ENCODE measurements at regions not wholly inside any gene's neighbourhood (a gene's known extent, or its start where the extent isn't known, plus 50 kb on each side); places are given as distances from the start of the nearest gene placed in this dataset.
"Not testable (repeated sequence)": the region's sequence is repeated elsewhere in the genome, so short reads cannot be mapped to it uniquely, and the experiment has no call there.

DNA sequence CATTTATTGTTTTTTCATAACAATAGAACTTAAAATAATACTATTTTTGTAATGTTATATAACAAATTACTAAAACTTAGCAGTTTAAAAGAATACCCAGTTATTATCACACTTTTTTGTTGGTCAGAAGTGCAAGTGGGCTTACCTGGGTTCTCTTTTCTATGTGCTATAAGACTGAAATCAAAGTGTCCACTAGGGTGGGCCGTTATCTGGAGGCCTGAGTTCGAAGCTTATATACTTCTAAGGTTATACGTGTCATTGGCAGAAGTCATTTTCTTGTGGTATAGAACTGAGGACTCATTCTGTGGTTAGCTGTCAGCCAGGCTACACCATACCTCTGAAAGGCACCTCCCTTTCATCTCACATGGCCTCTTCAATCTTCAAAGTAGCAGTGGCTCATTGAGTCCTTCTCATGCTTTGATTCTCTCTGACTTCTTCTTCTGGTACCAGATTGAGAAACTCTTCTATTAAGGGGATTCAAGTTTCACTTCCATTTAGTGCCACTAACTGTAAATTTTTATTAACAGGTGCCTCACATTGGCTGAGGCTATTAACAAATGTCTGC lies 414.3 kb downstream of the AMY1C start:
- no peak for DNase-seq (ENCODE audit: low read depth)

DNA sequence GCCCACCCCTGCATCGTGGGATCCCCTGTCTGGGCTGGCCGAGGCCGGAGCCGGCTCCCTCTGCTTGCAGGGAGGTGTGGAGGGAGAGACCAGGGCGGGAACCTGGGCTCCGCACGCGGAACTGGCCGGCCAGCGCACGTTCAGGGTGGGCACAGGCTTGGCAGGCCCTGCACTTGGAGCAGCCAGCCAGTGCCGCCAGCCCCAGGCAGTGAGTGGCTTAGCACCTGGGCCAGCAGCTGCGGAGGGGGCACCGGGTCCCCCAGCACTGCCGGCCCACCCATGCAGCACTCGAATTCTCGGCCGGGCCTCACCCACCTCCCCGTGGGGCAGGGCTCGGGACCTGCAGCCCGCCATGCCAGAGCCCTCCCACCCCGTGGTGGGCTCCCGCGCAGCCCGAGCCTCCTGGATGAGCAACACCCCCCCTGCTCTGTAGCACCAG lies 422.6 kb downstream of the AMY1C start:
- no peak for DNase-seq (ENCODE audit: low read depth)

DNA sequence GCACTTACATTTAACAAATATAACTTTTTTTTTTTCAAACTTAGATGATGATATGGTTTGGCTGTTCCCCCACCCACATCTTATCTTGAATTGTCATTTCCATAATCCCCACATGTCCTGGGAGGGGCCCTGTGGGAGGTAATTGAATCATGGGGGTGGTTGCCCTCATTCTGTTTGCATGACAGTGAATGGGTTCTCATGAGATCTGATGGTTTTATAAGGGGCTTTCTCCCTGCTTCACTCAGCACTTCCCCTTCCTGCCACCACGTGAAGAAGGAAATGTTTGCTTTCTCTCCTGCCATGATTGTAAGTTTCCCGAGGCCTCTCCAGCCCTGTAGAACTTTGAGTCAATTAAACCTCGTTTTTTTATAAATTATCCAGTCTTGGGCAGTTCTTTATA lies 432.6 kb downstream of the AMY1C start:
- DNase-seq (ENCODE audit: low read depth) = no peak

DNA sequence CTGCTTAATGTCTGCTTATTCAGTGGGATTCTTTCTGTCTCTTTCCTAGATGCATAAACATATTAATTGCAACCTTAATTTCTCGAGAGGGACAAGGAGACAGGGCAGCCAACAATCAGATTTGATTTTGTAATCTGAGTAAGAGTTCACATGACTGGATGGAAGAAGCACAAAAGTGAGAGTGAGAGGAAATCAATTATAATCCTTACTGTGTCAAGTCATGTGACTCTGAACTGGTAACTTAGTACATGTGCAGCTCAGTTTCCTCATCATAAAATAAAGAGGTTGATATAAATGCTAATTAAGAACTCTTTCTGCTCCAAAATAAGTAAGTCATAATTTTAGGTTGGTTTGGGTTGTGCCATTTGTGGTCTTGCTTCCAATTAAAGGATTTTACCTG lies 439.5 kb downstream of the AMY1C start:
- no peak for DNase-seq (ENCODE audit: low read depth)

DNA sequence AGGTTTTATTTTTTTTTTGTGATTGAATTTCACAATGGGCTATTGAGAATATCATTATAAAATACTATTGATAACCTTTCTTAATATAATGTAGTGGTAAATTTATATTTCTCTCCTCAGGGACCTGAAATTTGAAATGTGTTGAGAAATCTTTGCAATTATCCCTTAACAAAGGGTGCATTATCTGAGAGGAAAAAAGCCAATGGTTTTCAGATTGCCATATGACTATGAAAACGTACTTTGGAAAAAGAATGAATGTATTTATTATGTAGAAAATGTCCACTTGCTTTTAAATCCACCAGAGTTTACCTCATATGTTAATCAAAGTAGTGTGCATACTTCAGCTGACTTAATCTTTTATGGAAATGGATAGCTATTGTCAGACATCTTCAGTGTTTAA lies 441.1 kb downstream of the AMY1C start:
- DNase-seq (ENCODE audit: low read depth) = no peak

DNA sequence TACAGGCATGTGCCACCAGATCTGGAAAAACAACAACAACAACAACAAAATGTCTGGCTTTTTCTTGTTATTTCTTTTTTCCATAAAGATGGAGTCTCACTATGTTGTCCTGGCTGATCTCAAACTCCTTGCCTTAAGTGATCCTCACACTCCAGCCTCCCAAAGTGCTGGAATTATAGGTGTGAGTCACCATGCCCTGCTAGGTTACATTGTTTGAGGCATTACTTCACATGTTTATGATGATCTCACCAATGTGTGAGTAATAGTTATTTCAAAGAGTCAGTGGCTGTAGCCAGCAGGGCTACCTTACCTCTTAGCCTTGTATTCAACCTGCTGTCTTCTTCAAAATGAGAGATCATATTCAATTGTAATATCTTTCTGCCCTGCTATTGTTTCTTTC lies 445.7 kb downstream of the AMY1C start:
- peak; percentile 7 for DNase-seq (ENCODE audit: low read depth)

DNA sequence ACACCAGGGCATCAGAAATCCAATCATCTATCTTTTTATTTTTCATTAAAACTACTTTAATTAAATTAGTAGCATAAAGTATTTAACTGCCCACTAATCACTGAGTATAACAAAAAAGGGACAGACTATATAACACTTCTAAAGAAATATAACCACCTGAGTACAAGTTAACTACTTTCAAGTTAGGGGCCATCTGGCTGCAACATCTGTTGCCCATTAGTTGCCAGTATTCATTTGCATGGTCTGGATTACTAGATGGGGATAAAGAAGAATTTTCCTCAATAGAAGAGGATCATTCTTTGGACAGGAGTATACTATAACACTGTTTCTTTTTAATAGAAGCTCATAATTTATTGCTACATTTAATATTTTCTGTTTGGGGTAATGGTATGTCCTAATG lies 446.4 kb downstream of the AMY1C start:
- DNase-seq (ENCODE audit: low read depth) = no peak

DNA sequence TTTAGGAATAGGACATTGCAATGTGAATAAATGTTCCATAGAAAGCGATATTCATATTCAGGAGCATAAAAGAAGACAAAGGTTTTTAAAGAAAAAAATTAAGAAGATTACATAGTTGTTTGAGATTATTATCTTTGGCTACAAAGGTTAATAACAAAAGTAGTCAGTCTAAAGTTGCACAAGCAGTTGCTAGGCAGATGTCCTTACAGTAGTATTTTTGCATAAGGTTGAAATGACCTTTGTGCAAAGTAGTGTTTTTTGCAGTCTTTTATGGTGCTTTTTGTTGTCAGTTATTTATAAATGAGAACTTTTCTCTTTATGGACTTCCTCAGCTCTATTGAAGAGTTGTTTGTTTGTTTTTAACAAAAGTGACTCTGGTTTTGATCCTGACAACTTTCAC lies 447.8 kb downstream of the AMY1C start:
- DNase-seq (ENCODE audit: low read depth) = no peak

DNA sequence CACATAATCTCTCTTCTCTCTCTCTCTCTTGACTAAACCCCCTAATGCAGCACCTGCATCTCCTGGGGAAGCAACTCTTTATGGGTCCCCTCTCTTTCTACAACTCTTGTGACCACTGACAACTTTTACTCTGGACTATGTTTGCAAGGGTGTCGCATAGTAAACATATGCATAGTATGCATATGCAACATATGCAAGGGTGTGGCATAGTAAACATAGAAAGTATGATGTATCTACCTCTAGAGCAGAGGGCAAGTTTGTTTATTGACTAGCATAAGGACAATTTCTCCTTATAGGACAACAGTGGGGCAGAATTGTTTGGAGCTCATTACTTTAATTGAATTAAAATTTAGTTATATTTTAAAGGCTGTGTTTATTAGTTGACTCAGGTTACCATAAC lies 462.5 kb downstream of the AMY1C start:
- no peak for DNase-seq (ENCODE audit: low read depth)

DNA sequence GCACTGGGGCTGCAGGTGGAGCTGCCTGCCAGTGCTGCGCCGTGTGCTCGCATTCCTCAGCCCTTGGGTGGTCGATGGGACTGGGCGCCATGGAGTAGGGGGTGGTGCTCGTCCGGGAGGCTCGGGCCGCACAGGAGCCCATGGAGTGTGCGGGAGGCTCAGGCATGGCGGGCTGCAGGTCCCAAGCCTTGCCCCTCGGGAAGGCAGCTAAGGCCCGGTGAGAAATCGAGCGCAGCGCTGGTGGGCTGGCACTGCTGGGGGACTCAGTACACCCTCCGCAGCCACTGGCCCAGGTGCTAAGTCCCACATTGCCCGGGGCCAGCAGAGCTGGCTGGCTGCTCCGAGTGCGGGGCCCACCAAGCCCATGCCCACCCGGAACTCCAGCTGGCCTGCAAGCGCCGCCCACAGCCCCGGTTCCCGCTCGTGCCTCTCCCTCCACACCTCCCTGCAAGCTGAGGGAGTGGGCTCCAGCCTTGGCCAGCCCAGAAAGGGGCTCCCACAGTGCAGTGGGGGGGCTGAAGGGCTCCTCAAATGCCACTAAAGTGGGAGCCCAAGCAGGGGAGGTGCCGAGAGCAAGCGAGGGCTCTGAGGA lies 467.8 kb downstream of the AMY1C start:
- not testable (repeated sequence) for DNase-seq (ENCODE audit: low read depth)

DNA sequence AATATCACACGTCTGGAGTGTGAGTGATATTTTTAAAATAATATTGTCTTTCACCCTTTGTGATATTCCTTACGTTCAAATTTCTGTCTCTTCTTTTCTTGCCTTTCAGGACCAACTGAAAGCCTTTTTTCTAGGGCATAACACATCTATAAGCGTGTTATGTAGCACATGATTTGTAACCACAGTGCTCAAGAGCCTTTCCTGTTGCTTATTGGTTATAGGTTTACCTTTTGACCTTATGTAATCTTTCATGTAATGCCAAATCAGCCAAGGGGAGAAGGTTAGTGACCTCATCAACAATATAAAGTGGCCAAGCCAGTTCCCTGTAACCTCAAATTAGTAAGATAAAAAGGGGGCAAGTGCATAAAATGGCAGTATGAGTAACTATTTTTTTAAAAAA lies 480.2 kb downstream of the AMY1C start:
- DNase-seq (ENCODE audit: low read depth) = no peak

DNA sequence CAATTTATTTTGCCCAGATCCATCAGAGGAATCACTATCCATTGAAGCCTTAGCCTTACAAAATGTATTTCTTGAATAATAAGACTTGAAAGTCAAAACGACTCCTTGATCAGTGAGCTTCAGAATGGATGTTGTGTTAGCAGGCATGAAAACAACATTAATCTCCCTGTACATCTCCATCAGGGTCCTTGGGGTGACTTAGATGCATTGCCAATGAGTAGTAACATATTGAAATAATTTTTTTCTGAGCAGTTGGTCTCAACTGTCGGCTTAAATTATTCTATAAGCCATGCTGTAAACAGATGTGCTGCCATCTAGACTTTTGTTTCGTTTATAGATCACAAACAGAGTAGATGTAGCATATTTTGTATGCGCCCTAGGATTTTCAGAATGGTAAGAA lies 482.0 kb downstream of the AMY1C start:
- DNase-seq (ENCODE audit: low read depth) = no peak

DNA sequence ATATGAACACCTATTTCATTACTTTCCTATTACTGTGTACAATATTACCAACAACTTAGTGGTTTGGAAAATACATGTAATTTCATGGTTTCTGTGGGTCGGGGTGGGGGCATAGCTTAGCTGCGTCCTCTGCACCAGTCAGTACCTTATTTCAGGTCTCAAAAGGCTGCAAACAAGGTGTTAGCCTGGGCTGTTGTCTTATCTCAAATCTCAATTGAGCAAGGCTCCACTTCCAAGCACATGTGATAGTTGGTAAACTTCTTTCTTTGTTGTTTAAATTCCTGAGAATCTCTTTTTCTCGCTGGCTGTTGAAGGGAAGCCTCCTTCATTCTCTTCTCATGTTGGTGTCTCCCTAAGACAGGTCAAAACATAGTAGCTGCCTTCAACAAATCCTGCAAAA lies 485.4 kb downstream of the AMY1C start:
- DNase-seq (ENCODE audit: low read depth) = no peak

DNA sequence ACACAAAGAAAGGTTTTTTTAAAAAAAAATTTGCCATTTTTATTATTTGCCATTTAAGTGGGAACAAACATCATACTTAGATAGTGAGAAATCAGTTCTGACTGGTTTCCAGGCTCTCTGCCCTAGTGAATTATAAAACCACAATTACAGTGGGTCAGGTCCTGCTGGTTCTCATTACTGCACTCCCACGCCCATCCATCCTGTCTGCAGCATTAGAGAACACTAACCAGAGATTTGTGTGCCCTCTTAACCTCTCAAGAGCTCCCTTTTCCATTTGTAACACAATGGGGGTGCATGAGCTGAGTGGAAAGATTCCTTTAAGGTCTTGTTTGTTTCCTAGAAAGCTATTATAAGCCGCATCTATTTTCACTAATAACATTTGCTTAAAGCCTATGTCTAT lies 489.3 kb downstream of the AMY1C start:
- DNase-seq (ENCODE audit: low read depth) = no peak

DNA sequence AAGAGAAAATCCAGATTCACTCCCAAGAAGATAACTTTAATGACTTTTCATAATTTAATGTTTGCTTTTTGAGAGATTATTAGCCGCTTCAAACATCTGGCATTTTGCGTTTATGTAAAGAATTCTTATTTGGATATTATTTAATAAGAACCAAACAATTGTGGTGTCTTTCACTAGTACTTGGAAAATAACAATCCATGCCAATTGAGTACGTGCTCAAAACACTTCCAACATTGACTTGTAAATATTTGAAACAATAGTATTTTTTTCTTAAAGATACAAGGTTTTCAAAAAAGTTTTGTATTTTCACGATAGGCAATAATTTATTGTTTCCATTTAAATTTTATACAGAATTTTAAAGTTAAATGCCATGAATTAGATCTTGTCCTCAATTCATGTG lies 498.7 kb downstream of the AMY1C start:
- DNase-seq (ENCODE audit: low read depth) = no peak

DNA sequence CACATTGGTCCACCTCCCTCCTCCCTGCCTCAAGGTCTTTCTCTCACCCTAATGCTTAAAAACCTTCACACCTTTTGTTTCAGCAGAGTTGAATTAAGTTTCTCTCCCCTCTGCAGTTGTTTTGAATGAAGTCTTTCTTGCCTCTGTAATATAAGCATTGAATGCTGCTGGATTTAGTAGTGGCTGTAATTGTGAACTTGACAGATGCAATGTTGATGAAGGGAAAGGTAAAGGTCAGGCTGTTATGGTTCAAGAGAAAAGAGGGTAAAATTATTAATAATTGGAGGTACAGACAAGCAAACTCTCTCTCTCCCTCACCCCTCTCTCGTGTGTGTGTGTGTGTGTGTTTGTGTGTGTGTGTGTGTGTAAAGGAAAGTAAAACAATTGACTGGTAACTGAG lies 509.8 kb downstream of the AMY1C start:
- DNase-seq (ENCODE audit: low read depth) = no peak

DNA sequence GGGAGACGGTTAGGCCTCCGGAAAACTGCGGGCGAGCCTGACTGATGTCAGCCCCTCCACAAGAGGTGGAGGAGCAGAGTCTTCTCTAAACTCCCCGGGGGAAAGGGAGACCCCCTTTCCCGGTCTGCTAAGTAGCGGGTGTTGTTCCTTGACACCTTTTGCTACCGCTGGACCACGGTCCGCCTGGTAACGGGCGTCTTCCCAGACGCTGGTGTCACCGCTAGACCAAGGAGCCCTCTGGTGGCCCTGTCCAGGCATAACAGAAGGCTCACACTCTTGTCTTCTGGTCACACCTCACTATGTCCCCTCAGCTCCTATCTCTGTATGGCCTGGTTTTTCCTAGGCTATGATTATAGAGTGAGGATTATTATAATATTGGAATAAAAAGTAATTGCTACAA lies 513.4 kb downstream of the AMY1C start:
- DNase-seq (ENCODE audit: low read depth) = not testable (repeated sequence)

DNA sequence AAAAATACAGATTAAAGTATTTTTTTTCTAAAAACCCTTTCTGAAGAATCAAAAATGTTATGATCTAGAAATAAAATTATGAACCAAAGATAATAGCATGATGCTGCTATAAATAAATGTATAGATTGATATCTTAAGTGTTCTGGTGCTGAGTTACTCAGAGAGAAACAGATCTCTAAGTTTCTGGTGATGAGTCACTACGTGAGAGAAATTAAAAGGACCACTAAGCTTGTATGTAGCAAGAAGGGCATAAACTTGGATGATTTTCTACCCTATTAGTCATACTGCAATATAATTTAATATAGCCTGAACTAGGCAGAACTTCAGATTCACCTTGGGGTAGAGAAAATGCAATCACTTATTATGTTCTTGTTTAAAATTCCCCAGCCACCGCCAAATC lies 514.8 kb downstream of the AMY1C start:
- no peak for DNase-seq (ENCODE audit: low read depth)

DNA sequence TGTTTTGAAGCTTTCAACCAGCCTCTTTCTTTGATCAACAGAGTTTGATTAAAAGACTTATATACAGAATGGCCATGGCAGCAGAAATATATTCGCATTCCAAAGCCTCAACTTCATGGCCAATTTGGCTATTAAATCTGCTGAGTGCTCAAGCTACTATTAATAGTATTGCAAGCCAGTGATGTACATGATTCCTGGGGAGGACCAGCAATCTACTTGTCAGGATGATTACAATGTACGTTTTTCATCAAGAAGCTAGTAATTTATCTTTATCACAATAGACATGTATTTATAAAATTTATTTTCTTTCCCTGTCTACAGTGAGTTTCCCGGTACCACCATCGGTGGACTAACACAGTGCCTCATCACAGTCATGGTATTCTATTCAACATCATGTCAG lies 515.5 kb downstream of the AMY1C start:
- DNase-seq (ENCODE audit: low read depth) = no peak

DNA sequence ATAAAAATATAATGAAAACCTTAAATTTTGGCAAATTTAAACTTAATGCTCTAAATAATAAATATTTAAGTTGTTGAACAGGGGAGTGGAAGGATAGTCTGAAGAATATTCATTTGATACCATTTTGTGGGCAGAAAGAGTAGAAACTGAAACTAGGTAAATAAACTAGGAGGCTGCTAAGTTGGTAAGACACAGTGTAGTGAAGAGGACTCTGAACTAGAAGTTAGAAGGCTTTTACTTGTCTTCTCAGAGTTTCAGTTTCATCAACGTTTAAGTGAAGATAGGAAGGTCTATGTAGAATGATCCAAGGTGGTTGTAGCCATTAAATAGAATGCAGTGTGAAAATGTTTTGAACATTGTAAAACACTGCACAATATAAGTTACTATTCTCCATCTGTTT lies 516.9 kb downstream of the AMY1C start:
- DNase-seq (ENCODE audit: low read depth) = no peak

DNA sequence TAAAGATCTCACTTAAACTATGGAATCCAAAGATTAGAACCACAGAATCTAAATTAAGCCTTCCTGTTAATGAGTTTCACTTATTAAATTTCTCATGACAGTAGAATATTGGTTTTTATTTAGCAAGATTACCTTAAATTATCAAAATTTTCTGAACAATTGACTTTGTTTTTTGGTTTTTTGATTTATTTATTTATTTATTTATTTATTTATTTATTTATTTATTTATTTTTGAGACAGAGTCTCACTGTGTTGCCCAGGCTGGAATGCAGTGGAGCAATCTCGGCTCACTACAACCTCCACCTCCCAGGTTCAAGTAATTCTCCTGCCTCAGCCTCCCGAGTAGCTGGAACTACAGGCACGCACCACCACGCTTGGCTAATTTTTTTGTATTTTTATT lies 538.6 kb downstream of the AMY1C start:
- not testable (repeated sequence) for DNase-seq (ENCODE audit: low read depth)

DNA sequence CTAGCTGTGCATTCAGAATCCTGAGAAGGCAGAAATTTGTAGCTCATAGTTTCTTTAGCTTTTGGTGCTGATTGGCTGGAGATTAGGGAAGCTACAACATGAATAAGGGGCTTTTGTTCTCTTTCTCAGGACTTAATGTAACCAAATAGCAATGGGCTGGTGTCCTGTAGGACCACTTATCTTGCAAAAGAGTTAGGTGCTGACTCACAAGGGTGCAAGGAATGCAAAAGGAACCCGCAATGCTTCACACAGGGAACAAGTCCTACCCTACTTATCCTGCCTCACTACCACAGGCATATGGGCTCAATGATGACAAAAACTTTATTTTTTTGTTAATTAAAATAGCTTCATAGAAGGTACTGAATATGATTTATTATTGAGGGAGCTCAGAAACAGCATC lies 541.5 kb downstream of the AMY1C start:
- no peak for DNase-seq (ENCODE audit: low read depth)

DNA sequence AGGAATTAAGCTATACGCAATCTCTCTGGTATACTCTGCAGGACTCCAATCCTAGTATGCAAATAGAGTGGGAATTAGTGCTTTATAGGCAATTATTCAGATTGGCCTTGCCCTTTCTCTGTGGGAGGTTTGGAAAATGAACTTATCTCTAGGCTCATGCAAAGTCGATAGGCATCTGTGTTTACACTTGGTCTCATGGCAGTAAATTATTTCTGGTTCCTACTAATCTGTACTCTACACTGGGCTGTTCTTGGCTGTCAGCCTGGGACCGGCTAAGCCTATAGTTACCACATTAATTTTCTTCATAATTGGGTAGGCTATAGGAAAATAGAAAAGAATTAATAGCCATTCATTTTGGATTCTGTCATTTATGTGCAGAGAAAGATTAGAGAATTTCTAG lies 544.6 kb downstream of the AMY1C start:
- DNase-seq (ENCODE audit: low read depth) = no peak

DNA sequence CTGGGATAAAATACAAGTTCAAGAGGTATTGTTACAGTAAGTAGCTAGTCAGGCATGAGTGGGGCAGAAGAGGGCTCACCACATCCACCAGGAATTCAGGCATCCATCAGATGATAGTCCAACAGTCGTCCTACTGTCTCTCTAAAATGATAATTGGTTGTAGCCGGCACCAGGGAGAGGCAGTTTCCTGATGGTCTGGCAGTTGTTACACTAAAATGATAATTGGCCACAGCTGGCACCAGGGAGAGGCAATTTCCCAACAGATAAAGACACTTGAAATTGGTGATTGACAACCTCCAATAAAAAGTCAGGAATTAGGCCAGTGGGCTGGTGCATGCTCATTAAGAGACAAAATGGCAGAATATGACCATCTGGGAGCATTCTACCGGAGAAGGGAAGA lies 545.8 kb downstream of the AMY1C start:
- no peak for DNase-seq (ENCODE audit: low read depth)

DNA sequence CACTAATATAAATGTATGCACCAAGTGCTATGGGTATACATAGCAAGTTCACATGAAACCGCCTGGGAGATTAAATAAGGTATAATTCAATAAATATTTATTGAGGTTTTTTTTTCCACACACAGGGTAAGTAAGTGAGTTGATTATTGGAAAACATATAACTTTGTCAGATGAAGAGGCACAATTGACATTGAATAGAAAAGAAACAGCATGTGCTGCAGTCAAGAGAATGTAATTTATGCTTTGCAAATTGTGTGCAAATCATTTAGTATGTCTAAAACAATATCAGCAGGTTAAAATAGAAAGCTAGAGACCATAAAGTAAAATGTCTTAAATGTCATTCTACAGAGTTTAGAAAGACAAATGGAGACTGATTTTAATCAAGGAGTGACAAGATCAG lies 560.0 kb downstream of the AMY1C start:
- no peak for DNase-seq (ENCODE audit: low read depth)

Data from iris pigment epithelial cell (primary cell).